ENCODE measurements at regions not wholly inside any gene's neighbourhood (a gene's known extent, or its start where the extent isn't known, plus 50 kb on each side); places are given as distances from the start of the nearest gene placed in this dataset.

- TF ChIP-seq, protein P1, sequence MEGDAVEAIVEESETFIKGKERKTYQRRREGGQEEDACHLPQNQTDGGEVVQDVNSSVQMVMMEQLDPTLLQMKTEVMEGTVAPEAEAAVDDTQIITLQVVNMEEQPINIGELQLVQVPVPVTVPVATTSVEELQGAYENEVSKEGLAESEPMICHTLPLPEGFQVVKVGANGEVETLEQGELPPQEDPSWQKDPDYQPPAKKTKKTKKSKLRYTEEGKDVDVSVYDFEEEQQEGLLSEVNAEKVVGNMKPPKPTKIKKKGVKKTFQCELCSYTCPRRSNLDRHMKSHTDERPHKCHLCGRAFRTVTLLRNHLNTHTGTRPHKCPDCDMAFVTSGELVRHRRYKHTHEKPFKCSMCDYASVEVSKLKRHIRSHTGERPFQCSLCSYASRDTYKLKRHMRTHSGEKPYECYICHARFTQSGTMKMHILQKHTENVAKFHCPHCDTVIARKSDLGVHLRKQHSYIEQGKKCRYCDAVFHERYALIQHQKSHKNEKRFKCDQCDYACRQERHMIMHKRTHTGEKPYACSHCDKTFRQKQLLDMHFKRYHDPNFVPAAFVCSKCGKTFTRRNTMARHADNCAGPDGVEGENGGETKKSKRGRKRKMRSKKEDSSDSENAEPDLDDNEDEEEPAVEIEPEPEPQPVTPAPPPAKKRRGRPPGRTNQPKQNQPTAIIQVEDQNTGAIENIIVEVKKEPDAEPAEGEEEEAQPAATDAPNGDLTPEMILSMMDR (conservative IDR thresholded peaks at IDR 0.05; ENCODE audit: low read length), result no peak
- no peak for TF ChIP-seq EZH2phosphoT487 (IDR thresholded peaks at IDR 0.05; ENCODE audit: borderline replicate concordance, low read depth, low read length)
Observed at GRCh38 chr3:135887220-135887619, 78.3 kb upstream of the PPP2R3A start.

Data from OCI-LY7 (cell line).